ENCODE measurements at regions not wholly inside any gene's neighbourhood (a gene's known extent, or its start where the extent isn't known, plus 50 kb on each side); places are given as distances from the start of the nearest gene placed in this dataset.

GRCh38 chr10:4079803-4080202 is 294.8 kb upstream of the KLF6 start:
- no peak for TF ChIP-seq CTCF (conservative IDR thresholded peaks at IDR 0.05)
- no peak for TF ChIP-seq EZH2 (IDR thresholded peaks at IDR 0.05; ENCODE audit: low read depth)
